PC-3 (cell line): ENCODE measurements at regions not wholly inside any gene's neighbourhood (a gene's known extent, or its start where the extent isn't known, plus 50 kb on each side); places are given as distances from the start of the nearest gene placed in this dataset.
"Not testable (repeated sequence)": the region's sequence is repeated elsewhere in the genome, so short reads cannot be mapped to it uniquely, and the experiment has no call there.

ENCODE experiments used
- ATAC-seq: fragments of 200-7000 bp; cut with Tn5 transposase; 2 replicates; pipeline ENCODE4 v1.9.1; 2020; ENCODE audit warnings: mild to moderate bottlenecking, moderate library complexity
- BruUV-seq: library from RNA; stranded (reverse); fragments of 400-500 nt; replicated peaks from 2 replicates; lab custom pipeline; 2021; lab: Mats Ljungman, UMichigan
- CTCF ChIA-PET: fragments of 300-600 bp; sonication (Branson Sonifier 250); formaldehyde crosslinking; loops from one replicate; lab custom pipeline; 2022; ENCODE audit warnings: antibody characterized with exemption; lab: Charles Lee
- POLR2A ChIA-PET: fragments of 300-600 bp; sonication (Branson Sonifier 250); formaldehyde crosslinking; loops from one replicate; lab custom pipeline; 2022; ENCODE audit warnings: antibody characterized with exemption; ENCODE audit not compliant: unreplicated experiment; lab: Charles Lee
- DNase-seq: peaks from one replicate; pipeline ENCODE4 v3.0.0-alpha.2; 2015
- H2AFZ ChIP-seq: fragments of 300-600 bp; sonication (generic); 2 replicates; pipeline ENCODE4 v1.6.0; 2016; ENCODE audit warnings: antibody characterized with exemption, low read length
- H3F3A ChIP-seq: fragments of 300-600 bp; sonication (generic); one replicate; pipeline ENCODE4 v1.6.0; 2017; ENCODE audit warnings: antibody characterized with exemption, low read length, control low read depth, mild to moderate bottlenecking; ENCODE audit not compliant: unreplicated experiment
- H3K27ac ChIP-seq: fragments of 300-600 bp; sonication (generic); 2 replicates; pipeline ENCODE4 v1.5.1; 2016; ENCODE audit warnings: mild to moderate bottlenecking, low read length
- H3K27me3 ChIP-seq: fragments of 300-600 bp; sonication (generic); 2 replicates; pipeline ENCODE4 v1.6.1; 2016; ENCODE audit warnings: low read length, mixed read lengths
- H3K36me3 ChIP-seq: fragments of 300-600 bp; sonication (generic); 2 replicates; pipeline ENCODE4 v1.6.1; 2016; ENCODE audit warnings: low read depth, mixed run types, low read length, mixed read lengths
- H3K4me1 ChIP-seq: fragments of 300-600 bp; sonication (generic); 2 replicates; pipeline ENCODE4 v1.5.1; 2016; ENCODE audit warnings: low read length; ENCODE audit not compliant: insufficient read depth
- H3K4me2 ChIP-seq: fragments of 300-600 bp; sonication (generic); 2 replicates; pipeline ENCODE4 v1.6.0; 2016; ENCODE audit warnings: low read length
- H3K4me3 ChIP-seq: fragments of 300-600 bp; sonication (generic); 2 replicates; pipeline ENCODE4 v1.5.1; 2016; ENCODE audit warnings: mild to moderate bottlenecking, low read length, mixed read lengths
- H3K79me2 ChIP-seq: fragments of 300-600 bp; sonication (generic); 2 replicates; pipeline ENCODE4 v1.6.1; 2017; ENCODE audit warnings: low read length, mixed read lengths
- H3K9ac ChIP-seq: fragments of 300-600 bp; sonication (generic); 2 replicates; pipeline ENCODE4 v1.6.0; 2016; ENCODE audit warnings: mild to moderate bottlenecking, low read length
- H3K9me2 ChIP-seq: fragments of 300-600 bp; sonication (generic); replicated peaks from 2 replicates; pipeline ENCODE4 v1.6.1; 2016; ENCODE audit warnings: mixed run types, low read length, mixed read lengths
- H3K9me3 ChIP-seq: fragments of 300-600 bp; sonication (generic); 2 replicates; pipeline ENCODE4 v1.6.1; 2016; ENCODE audit warnings: low read length, mixed read lengths
- H4K20me1 ChIP-seq: fragments of 300-600 bp; sonication (generic); 2 replicates; pipeline ENCODE4 v1.6.1; 2016; ENCODE audit warnings: low read length, mixed read lengths
- CTCF ChIP-seq: fragments of 300-600 bp; sonication (generic); conservative IDR thresholded peaks from 2 replicates; pipeline ENCODE4 v1.5.1; 2017; ENCODE audit warnings: antibody characterized with exemption, low read depth, mild to moderate bottlenecking, low read length
- EZH2 ChIP-seq: fragments of 300-600 bp; sonication (generic); IDR thresholded peaks from one replicate; pipeline ENCODE4 v1.6.1; 2017; ENCODE audit warnings: antibody characterized with exemption, mild to moderate bottlenecking, low read length; ENCODE audit not compliant: unreplicated experiment
- EZH2phosphoT487 ChIP-seq: fragments of 300-600 bp; sonication (generic); IDR thresholded peaks from 2 replicates; pipeline ENCODE4 v1.6.1; 2018; ENCODE audit warnings: mild to moderate bottlenecking, antibody characterized with exemption, low read length, borderline replicate concordance
- intact Hi-C: fragments of 100-400 bp; cut with micrococcal nuclease; formaldehyde crosslinking; loops from 2 replicates; pipeline ENCODE4 v1.9.0; 2023

- Histone ChIP-seq H3K27me3 (peaks cover 35% of the 10 kb centered on the region), H3K27ac (no peak overlapping the region), H3K4me3 (no peak overlapping the region), H4K20me1 (no peaks in the 10 kb centered on the region), H3K79me2 (no peaks in the 10 kb centered on the region), H3K9ac (no peak overlapping the region), H3K4me1 (no peaks in the 10 kb centered on the region), H3F3A (no peaks in the 10 kb centered on the region), H3K4me2 (no peak overlapping the region), H3K9me2 (no peaks in the 10 kb centered on the region), H3K9me3 (no peaks in the 10 kb centered on the region), H2AFZ (no peak overlapping the region), H3K36me3 (no peaks in the 10 kb centered on the region)
- BruUV-seq, result no TSS peak
- ChIA-PET POLR2A (no interaction called here), CTCF (interaction anchor here (0.7 kb wide), 1 partner anchor 49 kb away, joined by 3 read pairs; no protein-coding TSS in a partner anchor)
- intact Hi-C loops, result no loop called here
- DNase-seq (no peak), ATAC-seq (no peak)
- TF ChIP-seq EZH2, result no peak
- TF ChIP-seq EZH2phosphoT487, result no peak
- no peak for TF ChIP-seq CTCF
Observed at GRCh38 chr4:87913896-87914295, 61.6 kb upstream of the SPP1 start.

- no peak for TF ChIP-seq EZH2phosphoT487
- TF ChIP-seq EZH2, result no peak
- no peak for TF ChIP-seq CTCF
- POLR2A ChIA-PET, result no interaction called here
- Histone ChIP-seq H3K36me3 (no peaks in the 10 kb centered on the region), H3K4me1 (no peaks in the 10 kb centered on the region), H2AFZ (no peak overlapping the region), H3K9me2 (no peaks in the 10 kb centered on the region), H3K27ac (no peak overlapping the region), H3K4me3 (no peak overlapping the region), H3K27me3 (peaks cover 30% of the 10 kb centered on the region), H3K9me3 (no peaks in the 10 kb centered on the region), H4K20me1 (no peaks in the 10 kb centered on the region), H3K4me2 (no peak overlapping the region), H3F3A (no peaks in the 10 kb centered on the region), H3K9ac (no peak overlapping the region), H3K79me2 (no peaks in the 10 kb centered on the region)
- CTCF ChIA-PET, result no interaction called here
- intact Hi-C loops, result no loop called here
- DNase-seq (no peak), ATAC-seq (no peak)
- no TSS peak for BruUV-seq
Observed at GRCh38 chr4:87915621-87916020, 59.9 kb upstream of the SPP1 start.

GRCh38 chr4:87916626-87917025, 58.9 kb upstream of the SPP1 start:
- Histone ChIP-seq H3K4me1 (no peaks in the 10 kb centered on the region), H3K9ac (no peak overlapping the region), H3K4me3 (no peak overlapping the region), H3K9me2 (no peaks in the 10 kb centered on the region), H3K9me3 (no peaks in the 10 kb centered on the region), H4K20me1 (no peaks in the 10 kb centered on the region), H3F3A (no peaks in the 10 kb centered on the region), H3K79me2 (no peaks in the 10 kb centered on the region), H3K36me3 (no peaks in the 10 kb centered on the region), H3K27me3 (peaks cover 20% of the 10 kb centered on the region), H3K27ac (no peak overlapping the region), H2AFZ (no peak overlapping the region), H3K4me2 (no peak overlapping the region)
- no peak for DNase-seq
- TF ChIP-seq EZH2phosphoT487 (no peak), EZH2 (no peak), CTCF (no peak)
- CTCF ChIA-PET, result interaction anchor here (0.6 kb wide), 1 partner anchor 420 kb away, joined by 4 read pairs; no protein-coding TSS in a partner anchor
- no TSS peak for BruUV-seq
- POLR2A ChIA-PET, result no interaction called here
- ATAC-seq, result no peak
- intact Hi-C loops, result no loop called here

- H3K4me2 ChIP-seq, H3K4me1 ChIP-seq, H3K9me3 ChIP-seq, H3K79me2 ChIP-seq, H3K36me3 ChIP-seq, intact Hi-C loops, BruUV-seq, DNase-seq, H4K20me1 ChIP-seq, CTCF ChIA-PET, H2AFZ ChIP-seq, H3K27ac ChIP-seq, H3K4me3 ChIP-seq, H3K9ac ChIP-seq, H3F3A ChIP-seq, ATAC-seq, H3K9me2 ChIP-seq, POLR2A ChIA-PET: not testable (repeated sequence)
- H3K27me3 ChIP-seq, result peaks cover 12% of the 10 kb centered on the region
Observed at GRCh38 chr4:87917911-87918310, 57.6 kb upstream of the SPP1 start.
